SK-N-SH (cell line): ENCODE measurements at regions not wholly inside any gene's neighbourhood (a gene's known extent, or its start where the extent isn't known, plus 50 kb on each side); places are given as distances from the start of the nearest gene placed in this dataset.

ENCODE experiments used
- CTCF ChIA-PET: fragments of 300-600, 350-600 bp; formaldehyde crosslinking; extraction: SDS; loops from one replicate; lab custom pipeline; 2021; lab: Yijun Ruan, JAX
- POLR2A ChIA-PET: fragments of 350-600 bp; sonication (Branson Sonifier 250); formaldehyde crosslinking; extraction: SDS; loops from one replicate; lab custom pipeline; 2020; ENCODE audit warnings: antibody characterized with exemption, inconsistent platforms; lab: Yijun Ruan, JAX
- DNase-seq: peaks from one replicate; pipeline ENCODE4 v3.0.0; 2012
- H2AFZ ChIP-seq: fragments of 200-600 bp; sonication (generic); 2 replicates; pipeline ENCODE4 v1.8.1; 2016; ENCODE audit warnings: antibody characterized with exemption, mild to moderate bottlenecking, low read depth
- H3F3A ChIP-seq: fragments of 200-600 bp; sonication (generic); replicated peaks from 2 replicates; pipeline ENCODE3; 2016; ENCODE audit warnings: antibody characterized with exemption, mild to moderate bottlenecking; ENCODE audit not compliant: insufficient read depth
- H3K27ac ChIP-seq, 2 experiments: fragments of 200-500 bp in 1 of 2; fragments of 200-600 bp in 1 of 2; sonication (Bioruptor generic) in 1 of 2; sonication (generic), shearing (Covaris generic) in 1 of 2; 2 replicates each; pipeline versions ENCODE4 v1.5.1 to v1.6.1; 2014 to 2016; ENCODE audit warnings: low read depth in 2 of 2, inconsistent platforms in 1 of 2, low read length in 1 of 2, mild to moderate bottlenecking in 1 of 2, mixed read lengths in 1 of 2
- H3K27me3 ChIP-seq: fragments of 200-600 bp; sonication (generic), shearing (Covaris generic); 2 replicates; pipeline ENCODE4 v1.6.1; 2016; ENCODE audit warnings: mixed run types; ENCODE audit not compliant: insufficient read depth
- H3K36me3 ChIP-seq, 2 experiments: fragments of 200-500 bp in 1 of 2; fragments of 200-600 bp in 1 of 2; sonication (Bioruptor generic) in 1 of 2; sonication (generic) in 1 of 2; replicated peaks in 1 of 2; 2 replicates each; pipeline versions ENCODE3 to v1.5.1; 2014 to 2016; ENCODE audit warnings: low read length in 1 of 2, mild to moderate bottlenecking in 1 of 2; ENCODE audit not compliant: insufficient read depth in 2 of 2, control insufficient read depth in 1 of 2
- H3K4me1 ChIP-seq, 2 experiments: fragments of 200-500 bp in 1 of 2; fragments of 200-600 bp in 1 of 2; sonication (Bioruptor generic) in 1 of 2; sonication (generic), shearing (Covaris generic) in 1 of 2; 2 replicates each; pipeline versions ENCODE4 v1.5.1 to v1.6.1; 2014 to 2016; ENCODE audit warnings: low read depth in 1 of 2, low read length in 1 of 2, mixed run types in 1 of 2; ENCODE audit not compliant: insufficient read depth in 2 of 2, control insufficient read depth in 1 of 2
- H3K4me2 ChIP-seq: fragments of 200-600 bp; sonication (generic), shearing (Covaris generic); 2 replicates; pipeline ENCODE4 v1.6.1; 2017; ENCODE audit warnings: mixed run types
- H3K4me3 ChIP-seq, 2 experiments: fragments of 200-500 bp in 1 of 2; fragments of 200-600 bp in 1 of 2; sonication (Bioruptor generic) in 1 of 2; sonication (generic), shearing (Covaris generic) in 1 of 2; 2 replicates each; pipeline versions ENCODE4 v1.5.1 to v1.8.1; 2014 to 2016; ENCODE audit warnings: low read depth in 2 of 2, inconsistent platforms in 1 of 2, low read length in 1 of 2, mild to moderate bottlenecking in 1 of 2, mixed read lengths in 1 of 2, moderate library complexity in 1 of 2
- H3K79me2 ChIP-seq: fragments of 200-600 bp; sonication (generic); 2 replicates; pipeline ENCODE4 v1.8.1; 2017; ENCODE audit warnings: mild to moderate bottlenecking; ENCODE audit not compliant: insufficient read depth
- H3K9ac ChIP-seq: fragments of 200-600 bp; sonication (generic); 2 replicates; pipeline ENCODE4 v1.6.1; 2017; ENCODE audit warnings: mixed run types
- H3K9me2 ChIP-seq: fragments of 200-600 bp; sonication (generic); 2 replicates; pipeline ENCODE4 v1.6.1; 2017; ENCODE audit warnings: mixed run types
- H3K9me3 ChIP-seq: fragments of 200-600 bp; sonication (generic); 2 replicates; pipeline ENCODE4 v1.6.1; 2017; ENCODE audit warnings: mixed run types, mild to moderate bottlenecking, moderate library complexity
- H4K20me1 ChIP-seq: fragments of 200-600 bp; sonication (generic); 2 replicates; pipeline ENCODE4 v1.6.1; 2017; ENCODE audit warnings: mild to moderate bottlenecking, mixed run types; ENCODE audit not compliant: insufficient read depth
- FOXJ3 ChIP-seq: sonication (generic); formaldehyde crosslinking; IDR thresholded peaks from 2 replicates; pipeline ENCODE4 v1.5.1; 2020; ENCODE audit warnings: mild to moderate bottlenecking, missing genetic modification reagents
- MEF2A ChIP-seq: IDR thresholded peaks from 2 replicates; pipeline ENCODE4 v1.4.0; 2012; ENCODE audit warnings: low read depth, borderline replicate concordance
- MXI1 ChIP-seq: IDR thresholded peaks from 2 replicates; pipeline ENCODE4 v1.6.1; 2012; ENCODE audit warnings: mild to moderate bottlenecking, low read depth, low read length, improper control_type of control experiment
- PBX3 ChIP-seq: IDR thresholded peaks from 2 replicates; pipeline ENCODE4; 2012
- POLR2AphosphoS5 ChIP-seq: IDR thresholded peaks from 2 replicates; pipeline ENCODE4 v1.6.1; 2012; ENCODE audit warnings: low read depth, low read length
- REST ChIP-seq: IDR thresholded peaks from 2 replicates; pipeline ENCODE4 v1.6.1; 2012; ENCODE audit warnings: mild to moderate bottlenecking, low read depth, low read length, moderate library complexity
- RXRA ChIP-seq: IDR thresholded peaks from 2 replicates; pipeline ENCODE4 v1.4.0; 2012; ENCODE audit warnings: low read depth, mild to moderate bottlenecking, borderline replicate concordance
- USF2 ChIP-seq: fragments of 150-350 bp; IDR thresholded peaks from 2 replicates; pipeline ENCODE4 v1.6.1; 2017; ENCODE audit warnings: antibody characterized with exemption, low read length, low read depth, borderline replicate concordance
- YY1 ChIP-seq: IDR thresholded peaks from 2 replicates; pipeline ENCODE4 v1.4.0; 2012; ENCODE audit warnings: low read depth, mild to moderate bottlenecking
- ZBTB33 ChIP-seq: IDR thresholded peaks from 2 replicates; pipeline ENCODE4 v1.4.0; 2012; ENCODE audit warnings: low read depth, borderline replicate concordance
- WGBS: methylation state at CpG from one replicate; pipeline ENCODE4 v1.1.6; 2017; ENCODE audit warnings: low lambda C conversion rate; 5-methylcytosine and 5-hydroxymethylcytosine counted together

- CTCF ChIA-PET = no interaction called here
- Histone ChIP-seq H3K27me3 (no peaks in the 10 kb centered on the region), H3K27ac (no peak overlapping the region), H3K4me2 (no peak overlapping the region), H3K9me3 (no peaks in the 10 kb centered on the region), H3F3A (peaks cover 7% of the 10 kb centered on the region), H3K4me1 (peaks cover 0 to 6% of the 10 kb centered on the region in 2 experiments; a peak in 1 of 4 replicates), H3K79me2 (peaks cover 16% of the 10 kb centered on the region; the same call in 1 of the 2 replicates), H3K4me3 (no peak overlapping the region), H3K36me3 (peaks cover 30 to 32% of the 10 kb centered on the region in 2 experiments), H2AFZ (no peak overlapping the region), H3K9ac (no peak overlapping the region), H3K9me2 (no peaks in the 10 kb centered on the region), H4K20me1 (no peaks in the 10 kb centered on the region)
- DNase-seq = no peak
- POLR2A ChIA-PET = no interaction called here
- TF ChIP-seq REST (no peak), USF2 (no peak), PBX3 (no peak), FOXJ3 (CRISPR knock-in tag) (no peak), RXRA (no peak), POLR2AphosphoS5 (no peak), MXI1 (no peak), ZBTB33 (no peak), MEF2A (no peak), YY1 (no peak)
- 92% methylated on average over 2 of the region's 2 CpGs for WGBS
These were observed 113.1 kb upstream of the PCAT7 start for GRCh38 chr9:94441796-94442195.
